Midbrain (tissue), 1 donor: ENCODE measurements at regions not wholly inside any gene's neighbourhood (a gene's known extent, or its start where the extent isn't known, plus 50 kb on each side); places are given as distances from the start of the nearest gene placed in this dataset.

Source experiments
- DNase-seq: peaks from one replicate; lab custom pipeline; 2025; lab: John Stamatoyannopoulos, UW

GRCh38 chr10:120983721-120984120, 132.6 kb downstream of the WDR11 start:
- DNase-seq, result no peak

GRCh38 chr10:120984221-120984620, 133.1 kb downstream of the WDR11 start:
- DNase-seq, result no peak

- DNase-seq, result no peak
Measured at GRCh38 chr10:120987359-120987758, 136.2 kb downstream of the WDR11 start.

- no peak for DNase-seq
Measured at GRCh38 chr10:120988751-120989150, 137.6 kb downstream of the WDR11 start.

GRCh38 chr10:120989279-120989678, 138.1 kb downstream of the WDR11 start:
- DNase-seq, result no peak

GRCh38 chr10:120989996-120990598, 138.9 kb downstream of the WDR11 start:
- DNase-seq, result no peak

- DNase-seq, result no peak
Measured at GRCh38 chr10:120990831-120991230, 139.7 kb downstream of the WDR11 start.

- DNase-seq, result no peak
Measured at GRCh38 chr10:120993089-120993488, 141.9 kb downstream of the WDR11 start.

GRCh38 chr10:120995768-120996167, 144.6 kb downstream of the WDR11 start:
- no peak for DNase-seq

GRCh38 chr10:120996456-120997034, 145.4 kb downstream of the WDR11 start:
- DNase-seq, result no peak

- DNase-seq, result no peak
Measured at GRCh38 chr10:120997313-120997712, 146.2 kb downstream of the WDR11 start.

GRCh38 chr10:120997756-120998155, 146.6 kb downstream of the WDR11 start:
- no peak for DNase-seq

GRCh38 chr10:120998251-120998650, 147.1 kb downstream of the WDR11 start:
- no peak for DNase-seq

GRCh38 chr10:120998782-120999285, 147.7 kb downstream of the WDR11 start:
- DNase-seq, result no peak

- no peak for DNase-seq
Measured at GRCh38 chr10:120999868-121000267, 148.7 kb downstream of the WDR11 start.

GRCh38 chr10:121002586-121003205, 151.5 kb downstream of the WDR11 start:
- no peak for DNase-seq

- no peak for DNase-seq
Measured at GRCh38 chr10:121005948-121006587, 154.9 kb downstream of the WDR11 start.

GRCh38 chr10:121007264-121007663, 156.1 kb downstream of the WDR11 start:
- DNase-seq, result no peak

- no peak for DNase-seq
Measured at GRCh38 chr10:121015916-121016315, 164.8 kb downstream of the WDR11 start.

GRCh38 chr10:121024905-121025584, 173.9 kb downstream of the WDR11 start:
- no peak for DNase-seq

GRCh38 chr10:121025731-121026130, 174.6 kb downstream of the WDR11 start:
- DNase-seq, result no peak

- DNase-seq, result no peak
Measured at GRCh38 chr10:121027371-121027770, 176.2 kb downstream of the WDR11 start.
